CD14-positive monocyte (primary cell): ENCODE measurements at regions not wholly inside any gene's neighbourhood (a gene's known extent, or its start where the extent isn't known, plus 50 kb on each side); places are given as distances from the start of the nearest gene placed in this dataset.

Experiments used
- DNase-seq, 3 donors: peaks; one replicate each; pipeline ENCODE4 v3.0.0-alpha.2; 2011 to 2022
- H2AFZ ChIP-seq: 2 replicates; pipeline ENCODE4 v1.6.0; 2012; ENCODE audit warnings: mild to moderate bottlenecking, low read depth, low read length, inconsistent platforms; ENCODE audit not compliant: insufficient read depth, poor library complexity, severe bottlenecking
- H3K27ac ChIP-seq, 2 donors: 1 replicate in 1 of 2; 2 replicates in 1 of 2; pipeline ENCODE4 v1.5.1; 2012 to 2013; ENCODE audit warnings: low read length in 2 of 2, control low read depth in 1 of 2, inconsistent platforms in 1 of 2, low read depth in 1 of 2, mild to moderate bottlenecking in 1 of 2
- H3K27me3 ChIP-seq, 2 donors: one replicate each; pipeline versions ENCODE4 v1.6.0 to v1.6.1; 2011 to 2013; ENCODE audit warnings: low read length in 2 of 2; ENCODE audit not compliant: control insufficient read depth in 2 of 2, insufficient read depth in 2 of 2
- H3K36me3 ChIP-seq, 2 donors: replicated peaks in 1 of 2; 1 replicate in 1 of 2; 2 replicates in 1 of 2; pipeline versions ENCODE4 v1.5.1 to v1.6.1; 2012 to 2013; ENCODE audit warnings: low read length in 2 of 2, control low read depth in 1 of 2, inconsistent platforms in 1 of 2, mild to moderate bottlenecking in 1 of 2; ENCODE audit not compliant: insufficient read depth in 2 of 2, control insufficient read depth in 1 of 2
- H3K4me1 ChIP-seq, 2 donors: 1 replicate in 1 of 2; 2 replicates in 1 of 2; pipeline versions ENCODE4 v1.5.1 to v1.6.1; 2012 to 2013; ENCODE audit warnings: low read length in 2 of 2, control low read depth in 1 of 2, inconsistent platforms in 1 of 2, mild to moderate bottlenecking in 1 of 2, moderate library complexity in 1 of 2; ENCODE audit not compliant: insufficient read depth in 2 of 2, control insufficient read depth in 1 of 2
- H3K4me2 ChIP-seq: replicated peaks from 2 replicates; pipeline ENCODE3; 2012; ENCODE audit warnings: low read length, moderate library complexity, mild to moderate bottlenecking; ENCODE audit not compliant: poor library complexity, severe bottlenecking; ENCODE audit errors: extremely low read depth
- H3K4me3 ChIP-seq, 3 experiments: fragments of 200-600 bp in 1 of 3; sonication (generic) in 1 of 3; replicated peaks in 1 of 3; 1 replicate in 2 of 3; 2 replicates in 1 of 3; pipeline ENCODE4 v1.5.1; 2011 to 2013; ENCODE audit warnings: low read length in 3 of 3, mild to moderate bottlenecking in 3 of 3, control low read depth in 2 of 3, low read depth in 2 of 3, inconsistent platforms in 1 of 3, moderate library complexity in 1 of 3
- H3K79me2 ChIP-seq: 2 replicates; pipeline ENCODE4 v1.6.0; 2012; ENCODE audit warnings: mild to moderate bottlenecking, control low read depth, inconsistent platforms, low read length, moderate library complexity; ENCODE audit not compliant: insufficient read depth
- H3K9ac ChIP-seq: 2 replicates; pipeline ENCODE4 v1.6.0; 2017; ENCODE audit warnings: low read length, mild to moderate bottlenecking; ENCODE audit not compliant: insufficient read depth, poor library complexity, severe bottlenecking
- H3K9me3 ChIP-seq, 2 donors: replicated peaks in 1 of 2; 1 replicate in 1 of 2; 2 replicates in 1 of 2; pipeline versions ENCODE4 v1.5.1 to v1.6.1; 2012 to 2013; ENCODE audit warnings: low read length in 2 of 2, control low read depth in 1 of 2; ENCODE audit not compliant: control insufficient read depth in 1 of 2, insufficient read depth in 1 of 2
- H4K20me1 ChIP-seq: 2 replicates; pipeline ENCODE4 v1.6.0; 2012; ENCODE audit warnings: mild to moderate bottlenecking, low read length, control low read depth, moderate library complexity; ENCODE audit not compliant: insufficient read depth
- H3K27ac Mint-ChIP-seq, 7 donors: one replicate each; pipeline ENCODE4 v1.8.0; 2020; ENCODE audit warnings: mild to moderate bottlenecking in 7 of 7, mixed read lengths in 7 of 7, moderate library complexity in 6 of 7, inconsistent platforms in 2 of 7
- H3K27me3 Mint-ChIP-seq, 3 donors: one replicate each; pipeline ENCODE4 v1.8.0; 2021 to 2022; ENCODE audit warnings: low read depth in 3 of 3, mild to moderate bottlenecking in 3 of 3, mixed read lengths in 3 of 3, moderate library complexity in 3 of 3, inconsistent platforms in 1 of 3
- H3K36me3 Mint-ChIP-seq, 2 donors: one replicate each; pipeline ENCODE4 v1.8.0; 2020; ENCODE audit warnings: mixed read lengths in 2 of 2, inconsistent platforms in 1 of 2, mild to moderate bottlenecking in 1 of 2
- H3K4me1 Mint-ChIP-seq: one replicate; pipeline ENCODE4 v1.8.0; 2020; ENCODE audit warnings: mild to moderate bottlenecking, mixed read lengths
- H3K4me3 Mint-ChIP-seq, 2 donors: one replicate each; pipeline ENCODE4 v1.8.0; 2020; ENCODE audit warnings: mild to moderate bottlenecking in 2 of 2, mixed read lengths in 2 of 2, moderate library complexity in 1 of 2
- H3K9me3 Mint-ChIP-seq, 7 donors: one replicate each; pipeline ENCODE4 v1.8.0; 2020 to 2022; ENCODE audit warnings: mixed read lengths in 7 of 7, mild to moderate bottlenecking in 6 of 7, moderate library complexity in 6 of 7, inconsistent platforms in 2 of 7
- whole genome bisulfite sequencing: methylation state at CpG from one replicate; pipeline ENCODE4 v1.1.5; 2013; ENCODE audit warnings: missing lambda C conversion rate; ENCODE audit not compliant: insufficient coverage; 5-methylcytosine and 5-hydroxymethylcytosine counted together
- intact Hi-C, 2 donors: fragments of 100-400 bp; cut with micrococcal nuclease; formaldehyde crosslinking; loops; one replicate each; pipeline versions ENCODE4 v1.15.0 to v1.15.1; 2023
- TF ChIP-seq, protein P1 (sequence below): fragments of 200-600 bp; IDR thresholded peaks from one replicate; pipeline ENCODE4 v1.8.0; 2022; ENCODE audit warnings: antibody characterized with exemption, mild to moderate bottlenecking

DNA sequence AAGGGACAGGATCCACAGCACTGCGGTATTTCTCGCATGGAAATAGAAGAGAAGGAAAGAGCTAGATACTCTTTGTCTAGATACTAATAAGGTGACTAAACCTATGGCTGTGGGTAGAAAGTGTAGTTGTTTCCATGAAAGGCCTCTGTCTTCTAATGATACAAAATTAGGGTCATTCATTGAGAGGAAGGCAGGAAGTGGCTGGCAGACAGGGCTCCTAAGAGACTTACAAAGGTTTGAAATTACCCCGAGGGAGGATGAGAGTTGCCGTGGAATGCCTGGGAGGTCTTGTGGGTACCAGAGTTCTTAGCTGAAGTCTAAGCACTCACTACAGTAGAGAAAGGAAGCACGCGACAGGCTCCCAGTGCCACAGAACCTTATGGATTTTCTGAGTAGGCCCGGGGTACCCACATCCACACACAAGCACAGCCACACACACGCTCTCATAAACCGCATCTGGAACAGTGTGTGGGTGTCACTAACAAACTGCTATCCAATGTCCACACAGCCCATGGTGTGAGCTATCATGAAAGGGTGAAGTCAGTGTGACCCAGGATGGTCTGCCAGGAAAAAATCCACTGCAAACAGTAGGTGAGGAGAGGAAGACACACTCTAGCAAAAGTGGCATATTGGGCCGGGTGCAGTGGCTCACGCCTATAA lies 221.4 kb downstream of the FAM43A start:
- Mint-ChIP-seq H3K36me3 (no peaks in the 10 kb centered on the region), H3K4me3 (no peak overlapping the region), H3K9me3 (peaks cover 0 to 8% (median 7%) of the 10 kb centered on the region in 7 donors), H3K4me1 (peaks cover 11% of the 10 kb centered on the region), H3K27me3 (peaks cover 0 to 6% (median 4%) of the 10 kb centered on the region in 3 donors), H3K27ac (no peak overlapping the region)
- H4K20me1 ChIP-seq: no peaks in the 10 kb centered on the region
- H3K4me2 ChIP-seq: no peak overlapping the region
- H3K4me3 ChIP-seq: no peak overlapping the region
- 92% methylated on average over 4 of the region's 11 CpGs for WGBS
- H3K9ac ChIP-seq: no peak overlapping the region
- no peaks in the 10 kb centered on the region for H3K27me3 ChIP-seq
- intact Hi-C loops: no loop called here
- TF ChIP-seq, protein P1, sequence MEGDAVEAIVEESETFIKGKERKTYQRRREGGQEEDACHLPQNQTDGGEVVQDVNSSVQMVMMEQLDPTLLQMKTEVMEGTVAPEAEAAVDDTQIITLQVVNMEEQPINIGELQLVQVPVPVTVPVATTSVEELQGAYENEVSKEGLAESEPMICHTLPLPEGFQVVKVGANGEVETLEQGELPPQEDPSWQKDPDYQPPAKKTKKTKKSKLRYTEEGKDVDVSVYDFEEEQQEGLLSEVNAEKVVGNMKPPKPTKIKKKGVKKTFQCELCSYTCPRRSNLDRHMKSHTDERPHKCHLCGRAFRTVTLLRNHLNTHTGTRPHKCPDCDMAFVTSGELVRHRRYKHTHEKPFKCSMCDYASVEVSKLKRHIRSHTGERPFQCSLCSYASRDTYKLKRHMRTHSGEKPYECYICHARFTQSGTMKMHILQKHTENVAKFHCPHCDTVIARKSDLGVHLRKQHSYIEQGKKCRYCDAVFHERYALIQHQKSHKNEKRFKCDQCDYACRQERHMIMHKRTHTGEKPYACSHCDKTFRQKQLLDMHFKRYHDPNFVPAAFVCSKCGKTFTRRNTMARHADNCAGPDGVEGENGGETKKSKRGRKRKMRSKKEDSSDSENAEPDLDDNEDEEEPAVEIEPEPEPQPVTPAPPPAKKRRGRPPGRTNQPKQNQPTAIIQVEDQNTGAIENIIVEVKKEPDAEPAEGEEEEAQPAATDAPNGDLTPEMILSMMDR: no peak
- no peak overlapping the region for H2AFZ ChIP-seq
- H3K27ac ChIP-seq: no peak overlapping the region
- no peak for DNase-seq
- H3K36me3 ChIP-seq: no peaks in the 10 kb centered on the region
- no peaks in the 10 kb centered on the region for H3K9me3 ChIP-seq
- no peaks in the 10 kb centered on the region for H3K79me2 ChIP-seq
- H3K4me1 ChIP-seq: peaks cover 7 to 10% of the 10 kb centered on the region in 2 donors

DNA sequence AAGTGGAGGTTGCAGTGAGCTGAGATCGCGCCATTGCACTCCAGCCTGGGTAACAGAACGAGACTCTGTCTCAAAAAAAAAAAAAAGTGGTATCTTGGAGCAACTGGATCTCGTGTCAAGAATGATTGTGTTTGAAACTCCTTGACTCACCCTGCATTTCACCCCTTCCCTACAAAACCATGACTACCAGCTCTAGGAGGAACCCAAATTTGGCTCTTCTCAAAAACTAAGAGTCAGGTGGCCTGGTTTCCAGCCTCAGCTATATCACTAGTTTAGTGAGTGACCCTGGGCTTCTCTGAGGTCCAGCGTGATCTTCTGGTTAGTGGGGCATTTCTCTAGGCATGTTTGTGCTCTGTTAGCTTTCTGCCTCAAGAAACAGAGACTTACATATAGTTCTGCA lies 222.1 kb downstream of the FAM43A start:
- Mint-ChIP-seq H3K9me3 (peaks cover 0 to 8% (median 7%) of the 10 kb centered on the region in 7 donors), H3K4me1 (peaks cover 11% of the 10 kb centered on the region), H3K27ac (no peak overlapping the region), H3K27me3 (peaks cover 0 to 6% (median 4%) of the 10 kb centered on the region in 3 donors), H3K36me3 (no peaks in the 10 kb centered on the region), H3K4me3 (no peak overlapping the region)
- H3K4me1 ChIP-seq: peaks cover 7 to 10% of the 10 kb centered on the region in 2 donors
- H3K27me3 ChIP-seq: no peaks in the 10 kb centered on the region
- intact Hi-C loops: no loop called here
- DNase-seq: no peak
- no peaks in the 10 kb centered on the region for H3K79me2 ChIP-seq
- H3K4me2 ChIP-seq: no peak overlapping the region
- H2AFZ ChIP-seq: no peak overlapping the region
- TF ChIP-seq, protein P1: no peak
- H3K9me3 ChIP-seq: no peaks in the 10 kb centered on the region
- no peak overlapping the region for H3K9ac ChIP-seq
- no peak overlapping the region for H3K27ac ChIP-seq
- H3K4me3 ChIP-seq: no peak overlapping the region
- WGBS: 93% methylated on average over 2 of the region's 5 CpGs
- H4K20me1 ChIP-seq: no peaks in the 10 kb centered on the region
- H3K36me3 ChIP-seq: no peaks in the 10 kb centered on the region
